Calu3 (cell line): ENCODE measurements at regions not wholly inside any gene's neighbourhood (a gene's known extent, or its start where the extent isn't known, plus 50 kb on each side); places are given as distances from the start of the nearest gene placed in this dataset.
A peak's percentile ranks its signal among the peaks of the same experiment; 100 is the strongest.

Experiments used
- BruUV-seq: library from RNA; stranded (reverse); fragments of 400-500 nt; replicated peaks from 2 replicates; lab custom pipeline; 2021; lab: Mats Ljungman, UMichigan
- CTCF ChIA-PET: fragments of 300-600 bp; sonication (Branson Sonifier 250); formaldehyde crosslinking; loops from one replicate; lab custom pipeline; 2022; ENCODE audit warnings: antibody characterized with exemption; lab: Charles Lee
- DNase-seq: peaks from one replicate; pipeline ENCODE4 v3.0.0; 2022
- H3K27ac Mint-ChIP-seq: one replicate; pipeline ENCODE4 v1.8.0; 2022; ENCODE audit warnings: mixed read lengths; ENCODE audit not compliant: unreplicated experiment
- H3K27me3 Mint-ChIP-seq: one replicate; pipeline ENCODE4 v1.8.0; 2022; ENCODE audit warnings: mixed read lengths; ENCODE audit not compliant: unreplicated experiment
- H3K36me3 Mint-ChIP-seq: one replicate; pipeline ENCODE4 v1.8.0; 2022; ENCODE audit warnings: mild to moderate bottlenecking, moderate library complexity, mixed read lengths; ENCODE audit not compliant: insufficient read depth, unreplicated experiment
- H3K4me1 Mint-ChIP-seq: one replicate; pipeline ENCODE4 v1.8.0; 2022; ENCODE audit warnings: mild to moderate bottlenecking, low read depth, mixed read lengths; ENCODE audit not compliant: unreplicated experiment
- H3K4me3 Mint-ChIP-seq: one replicate; pipeline ENCODE4 v1.8.0; 2022; ENCODE audit warnings: mild to moderate bottlenecking, low read depth, moderate library complexity, mixed read lengths; ENCODE audit not compliant: unreplicated experiment
- H3K9me3 Mint-ChIP-seq: one replicate; pipeline ENCODE4 v1.8.0; 2022; ENCODE audit warnings: low read depth, mixed read lengths; ENCODE audit not compliant: unreplicated experiment
- CTCF ChIP-seq: fragments of 200-600 bp; IDR thresholded peaks from one replicate; pipeline ENCODE4 v1.8.0; 2022; ENCODE audit warnings: antibody characterized with exemption; ENCODE audit not compliant: unreplicated experiment
- intact Hi-C: fragments of 100-400 bp; cut with micrococcal nuclease; formaldehyde crosslinking; loops from one replicate; pipeline ENCODE4 v1.10.0; 2022; ENCODE audit not compliant: unreplicated experiment

- Mint-ChIP-seq H3K4me3 (no peak overlapping the region), H3K9me3 (no peaks in the 10 kb centered on the region), H3K36me3 (peaks cover 22% of the 10 kb centered on the region), H3K27ac (no peak overlapping the region), H3K4me1 (peaks cover 38% of the 10 kb centered on the region), H3K27me3 (no peaks in the 10 kb centered on the region)
- TF ChIP-seq CTCF, result no peak
- BruUV-seq, result no TSS peak
- CTCF ChIA-PET, result no interaction called here
- intact Hi-C loops, result loop anchor here (5.0 kb wide), 2 partner anchors 341 to 591 kb away; no protein-coding TSS in a partner anchor
- no peak for DNase-seq
Measured at GRCh38 chr6:27161115-27161514, 86.4 kb upstream of the PRSS16 start.

- no peak for DNase-seq
- H3K4me3 Mint-ChIP-seq, result no peak overlapping the region
- no peaks in the 10 kb centered on the region for H3K9me3 Mint-ChIP-seq
- peaks cover 38% of the 10 kb centered on the region for H3K4me1 Mint-ChIP-seq
- H3K27me3 Mint-ChIP-seq, result no peaks in the 10 kb centered on the region
- no peak for TF ChIP-seq CTCF
- peaks cover 22% of the 10 kb centered on the region for H3K36me3 Mint-ChIP-seq
- H3K27ac Mint-ChIP-seq, result peak overlapping the region; percentile 47
- intact Hi-C loops, result loop anchor here (5.0 kb wide), 2 partner anchors 341 to 591 kb away; no protein-coding TSS in a partner anchor
- BruUV-seq, result no TSS peak
- CTCF ChIA-PET, result no interaction called here
Measured at GRCh38 chr6:27161603-27161945, 85.9 kb upstream of the PRSS16 start.

- Mint-ChIP-seq H3K4me3 (no peak overlapping the region), H3K27me3 (no peaks in the 10 kb centered on the region), H3K36me3 (peaks cover 22% of the 10 kb centered on the region), H3K9me3 (no peaks in the 10 kb centered on the region), H3K4me1 (peaks cover 38% of the 10 kb centered on the region), H3K27ac (peak overlapping the region; percentile 47)
- CTCF ChIA-PET, result interaction anchor here (1.6 kb wide), 1 partner anchor 634 kb away, joined by 5 read pairs; no protein-coding TSS in a partner anchor
- peak; percentile 68 for DNase-seq
- intact Hi-C loops, result loop anchor here (5.0 kb wide), 2 partner anchors 340 to 590 kb away; no protein-coding TSS in a partner anchor
- BruUV-seq, result TSS peak; percentile 94
- TF ChIP-seq CTCF, result peak; percentile 62
Measured at GRCh38 chr6:27161946-27162603, 85.4 kb upstream of the PRSS16 start.

GRCh38 chr6:27163834-27164233 lies 83.7 kb upstream of the PRSS16 start:
- Mint-ChIP-seq H3K27ac (no peak overlapping the region), H3K9me3 (no peaks in the 10 kb centered on the region), H3K27me3 (no peaks in the 10 kb centered on the region), H3K4me1 (peaks cover 32% of the 10 kb centered on the region), H3K36me3 (peaks cover 10% of the 10 kb centered on the region), H3K4me3 (no peak overlapping the region)
- DNase-seq, result no peak
- intact Hi-C loops, result loop anchor here (5.0 kb wide), 2 partner anchors 338 to 588 kb away; no protein-coding TSS in a partner anchor
- BruUV-seq, result no TSS peak
- CTCF ChIA-PET, result interaction anchor here (0.5 to 1.3 kb wide), 2 partner anchors 14 to 313 kb away, joined by 3 read pairs; no protein-coding TSS in a partner anchor
- no peak for TF ChIP-seq CTCF
